SW 1271 (cell line): ENCODE measurements at regions not wholly inside any gene's neighbourhood (a gene's known extent, or its start where the extent isn't known, plus 50 kb on each side); places are given as distances from the start of the nearest gene placed in this dataset.
A peak's percentile ranks its signal among the peaks of the same experiment; 100 is the strongest.
"Not testable (repeated sequence)": the region's sequence is repeated elsewhere in the genome, so short reads cannot be mapped to it uniquely, and the experiment has no call there.

Experiments used
- DNase-seq, 2 experiments: peaks; one replicate each; lab custom pipeline; 2025; lab: John Stamatoyannopoulos, UW

GRCh38 chr1:199522936-199523335 is 504.6 kb upstream of the NR5A2 start:
- DNase-seq, result no peak

GRCh38 chr1:199529324-199529723 is 498.2 kb upstream of the NR5A2 start:
- no peak for DNase-seq

GRCh38 chr1:199533361-199533760 is 494.1 kb upstream of the NR5A2 start:
- not testable (repeated sequence) for DNase-seq

GRCh38 chr1:199545780-199546179 is 481.7 kb upstream of the NR5A2 start:
- DNase-seq, result no peak

- DNase-seq, result no peak
Observed at GRCh38 chr1:199546323-199546722, 481.2 kb upstream of the NR5A2 start.

- DNase-seq, result no peak
Observed at GRCh38 chr1:199549421-199549820, 478.1 kb upstream of the NR5A2 start.

- DNase-seq, result no peak
Observed at GRCh38 chr1:199550199-199551065, 477.1 kb upstream of the NR5A2 start.

- DNase-seq, result peak in 1 of 2 experiments; percentile 45
Observed at GRCh38 chr1:199551967-199552565, 475.4 kb upstream of the NR5A2 start.

GRCh38 chr1:199553104-199553503 is 474.4 kb upstream of the NR5A2 start:
- no peak for DNase-seq

- no peak for DNase-seq
Observed at GRCh38 chr1:199561334-199561733, 466.2 kb upstream of the NR5A2 start.

- no peak for DNase-seq
Observed at GRCh38 chr1:199573047-199573446, 454.5 kb upstream of the NR5A2 start.

GRCh38 chr1:199574950-199575349 is 452.6 kb upstream of the NR5A2 start:
- no peak for DNase-seq

GRCh38 chr1:199580300-199580699 is 447.2 kb upstream of the NR5A2 start:
- no peak for DNase-seq

GRCh38 chr1:199585392-199585791 is 442.1 kb upstream of the NR5A2 start:
- DNase-seq, result no peak

- no peak for DNase-seq
Observed at GRCh38 chr1:199590708-199591107, 436.8 kb upstream of the NR5A2 start.

- no peak for DNase-seq
Observed at GRCh38 chr1:199591468-199591867, 436.0 kb upstream of the NR5A2 start.

- DNase-seq, result no peak
Observed at GRCh38 chr1:199593475-199593874, 434.0 kb upstream of the NR5A2 start.

- DNase-seq, result not testable (repeated sequence)
Observed at GRCh38 chr1:199596448-199596847, 431.1 kb upstream of the NR5A2 start.

- DNase-seq, result no peak
Observed at GRCh38 chr1:199597152-199597551, 430.4 kb upstream of the NR5A2 start.

GRCh38 chr1:199608414-199608813 is 419.1 kb upstream of the NR5A2 start:
- no peak for DNase-seq

GRCh38 chr1:199612976-199613774 is 414.3 kb upstream of the NR5A2 start:
- no peak for DNase-seq

GRCh38 chr1:199616947-199617346 is 410.6 kb upstream of the NR5A2 start:
- DNase-seq, result no peak

- no peak for DNase-seq
Observed at GRCh38 chr1:199619223-199619622, 408.3 kb upstream of the NR5A2 start.
